C4-2B (cell line): ENCODE measurements at regions not wholly inside any gene's neighbourhood (a gene's known extent, or its start where the extent isn't known, plus 50 kb on each side); places are given as distances from the start of the nearest gene placed in this dataset.

ENCODE experiments used
- H3K27ac ChIP-seq: fragments of 450-650 bp; 2 replicates; pipeline ENCODE4 v1.5.1; 2017
- CTCF ChIP-seq: fragments of 450-650 bp; conservative IDR thresholded peaks from 2 replicates; pipeline ENCODE4 v1.5.1; 2017; ENCODE audit warnings: mild to moderate bottlenecking
- ZFX ChIP-seq: fragments of 450-650 bp; IDR thresholded peaks from 2 replicates; pipeline ENCODE4 v1.6.1; 2017

- no peak for TF ChIP-seq ZFX
- TF ChIP-seq CTCF: no peak
- H3K27ac ChIP-seq: no peak overlapping the region
These were observed 78.3 kb upstream of the ZNF280D start for GRCh38 chr15:56811586-56811985.

- TF ChIP-seq CTCF (no peak), ZFX (no peak)
- H3K27ac ChIP-seq: no peak overlapping the region
These were observed 74.9 kb upstream of the ZNF280D start for GRCh38 chr15:56808160-56808559.

- TF ChIP-seq ZFX: no peak
These were observed 72.8 kb upstream of the ZNF280D start for GRCh38 chr15:56806148-56806536.

GRCh38 chr15:56805466-56806147 is 72.3 kb upstream of the ZNF280D start:
- no peak for TF ChIP-seq CTCF
- no peak for TF ChIP-seq ZFX
- H3K27ac ChIP-seq: no peak overlapping the region

More at GRCh38 chr15:56806148-56806536, 72.8 kb upstream of the ZNF280D start:
- no peak overlapping the region for H3K27ac ChIP-seq

GRCh38 chr15:56804938-56805337 is 71.6 kb upstream of the ZNF280D start:
- no peak overlapping the region for H3K27ac ChIP-seq
- TF ChIP-seq CTCF (peak; percentile 16; the same call in 1 of the 2 replicates), ZFX (no peak)

GRCh38 chr15:56804279-56804678 is 71.0 kb upstream of the ZNF280D start:
- TF ChIP-seq ZFX: no peak
- TF ChIP-seq CTCF: no peak
- H3K27ac ChIP-seq: no peak overlapping the region

- TF ChIP-seq CTCF: no peak
- TF ChIP-seq ZFX: no peak
- H3K27ac ChIP-seq: no peak overlapping the region
These were observed 68.9 kb upstream of the ZNF280D start for GRCh38 chr15:56802161-56802560.

GRCh38 chr15:56798639-56799038 is 65.3 kb upstream of the ZNF280D start:
- no peak for TF ChIP-seq ZFX
- no peak for TF ChIP-seq CTCF

More at GRCh38 chr15:56798639-56799038, 65.3 kb upstream of the ZNF280D start:
- no peak overlapping the region for H3K27ac ChIP-seq
